ENCODE measurements at regions not wholly inside any gene's neighbourhood (a gene's known extent, or its start where the extent isn't known, plus 50 kb on each side); places are given as distances from the start of the nearest gene placed in this dataset.

DNA sequence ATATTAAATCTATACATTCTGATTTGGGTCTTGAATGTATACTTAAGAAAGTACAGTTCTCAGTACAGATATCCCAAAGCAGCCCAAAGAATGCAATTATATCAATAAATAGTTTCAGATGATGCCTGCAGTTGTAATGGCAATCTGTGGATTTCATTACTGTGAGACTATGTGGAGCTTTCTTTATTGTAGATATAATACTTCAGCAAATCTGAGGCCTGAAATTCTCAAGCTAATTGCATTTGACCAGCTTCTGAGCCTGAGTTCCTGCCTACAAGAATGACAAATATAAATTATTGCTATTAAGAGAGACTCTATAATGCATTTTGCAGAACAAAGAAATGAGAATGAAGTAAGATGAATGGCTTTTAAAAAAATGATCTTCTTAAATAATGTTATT, 320.3 kb downstream of the DKK2 start (continued):
- TF ChIP-seq, protein P1, sequence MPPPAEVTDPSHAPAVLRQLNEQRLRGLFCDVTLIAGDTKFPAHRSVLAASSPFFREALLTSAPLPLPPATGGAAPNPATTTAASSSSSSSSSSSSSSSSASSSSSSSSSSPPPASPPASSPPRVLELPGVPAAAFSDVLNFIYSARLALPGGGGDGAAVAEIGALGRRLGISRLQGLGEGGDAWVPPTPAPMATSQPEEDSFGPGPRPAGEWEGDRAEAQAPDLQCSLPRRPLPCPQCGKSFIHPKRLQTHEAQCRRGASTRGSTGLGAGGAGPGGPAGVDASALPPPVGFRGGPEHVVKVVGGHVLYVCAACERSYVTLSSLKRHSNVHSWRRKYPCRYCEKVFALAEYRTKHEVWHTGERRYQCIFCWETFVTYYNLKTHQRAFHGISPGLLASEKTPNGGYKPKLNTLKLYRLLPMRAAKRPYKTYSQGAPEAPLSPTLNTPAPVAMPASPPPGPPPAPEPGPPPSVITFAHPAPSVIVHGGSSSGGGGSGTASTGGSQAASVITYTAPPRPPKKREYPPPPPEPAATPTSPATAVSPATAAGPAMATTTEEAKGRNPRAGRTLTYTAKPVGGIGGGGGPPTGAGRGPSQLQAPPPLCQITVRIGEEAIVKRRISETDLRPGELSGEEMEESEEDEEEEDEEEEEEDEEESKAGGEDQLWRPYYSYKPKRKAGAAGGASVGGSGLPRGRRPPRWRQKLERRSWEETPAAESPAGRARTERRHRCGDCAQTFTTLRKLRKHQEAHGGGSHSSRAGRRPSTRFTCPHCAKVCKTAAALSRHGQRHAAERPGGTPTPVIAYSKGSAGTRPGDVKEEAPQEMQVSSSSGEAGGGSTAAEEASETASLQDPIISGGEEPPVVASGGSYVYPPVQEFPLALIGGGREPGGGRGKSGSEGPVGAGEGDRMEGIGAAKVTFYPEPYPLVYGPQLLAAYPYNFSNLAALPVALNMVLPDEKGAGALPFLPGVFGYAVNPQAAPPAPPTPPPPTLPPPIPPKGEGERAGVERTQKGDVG (CRISPR knock-in tag; IDR thresholded peaks at IDR 0.05): no peak
- TF ChIP-seq, protein P2, sequence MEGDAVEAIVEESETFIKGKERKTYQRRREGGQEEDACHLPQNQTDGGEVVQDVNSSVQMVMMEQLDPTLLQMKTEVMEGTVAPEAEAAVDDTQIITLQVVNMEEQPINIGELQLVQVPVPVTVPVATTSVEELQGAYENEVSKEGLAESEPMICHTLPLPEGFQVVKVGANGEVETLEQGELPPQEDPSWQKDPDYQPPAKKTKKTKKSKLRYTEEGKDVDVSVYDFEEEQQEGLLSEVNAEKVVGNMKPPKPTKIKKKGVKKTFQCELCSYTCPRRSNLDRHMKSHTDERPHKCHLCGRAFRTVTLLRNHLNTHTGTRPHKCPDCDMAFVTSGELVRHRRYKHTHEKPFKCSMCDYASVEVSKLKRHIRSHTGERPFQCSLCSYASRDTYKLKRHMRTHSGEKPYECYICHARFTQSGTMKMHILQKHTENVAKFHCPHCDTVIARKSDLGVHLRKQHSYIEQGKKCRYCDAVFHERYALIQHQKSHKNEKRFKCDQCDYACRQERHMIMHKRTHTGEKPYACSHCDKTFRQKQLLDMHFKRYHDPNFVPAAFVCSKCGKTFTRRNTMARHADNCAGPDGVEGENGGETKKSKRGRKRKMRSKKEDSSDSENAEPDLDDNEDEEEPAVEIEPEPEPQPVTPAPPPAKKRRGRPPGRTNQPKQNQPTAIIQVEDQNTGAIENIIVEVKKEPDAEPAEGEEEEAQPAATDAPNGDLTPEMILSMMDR (IDR thresholded peaks at IDR 0.05 in 2 of 3, conservative IDR thresholded peaks at IDR 0.05 in 1 of 3; ENCODE audit: control insufficient read depth in 2 of 3, extremely low read depth in 1 of 3, insufficient read depth in 1 of 3, low read depth in 3 of 3, low read length in 3 of 3): no peak
- TF ChIP-seq RAD21 (IDR thresholded peaks at IDR 0.05; ENCODE audit: insufficient read depth, low read depth, low read length): no peak
- TF ChIP-seq, protein P3, sequence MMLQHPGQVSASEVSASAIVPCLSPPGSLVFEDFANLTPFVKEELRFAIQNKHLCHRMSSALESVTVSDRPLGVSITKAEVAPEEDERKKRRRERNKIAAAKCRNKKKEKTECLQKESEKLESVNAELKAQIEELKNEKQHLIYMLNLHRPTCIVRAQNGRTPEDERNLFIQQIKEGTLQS (IDR thresholded peaks at IDR 0.05; ENCODE audit: borderline replicate concordance, extremely low read depth, low read depth, low read length): no peak
- no peak for TF ChIP-seq CBX3 (IDR thresholded peaks at IDR 0.05; ENCODE audit: borderline replicate concordance, low read depth)
- no peak for TF ChIP-seq HDGF (IDR thresholded peaks at IDR 0.05)
- TF ChIP-seq JUNB (IDR thresholded peaks at IDR 0.05): no peak
- TF ChIP-seq, protein P4, sequence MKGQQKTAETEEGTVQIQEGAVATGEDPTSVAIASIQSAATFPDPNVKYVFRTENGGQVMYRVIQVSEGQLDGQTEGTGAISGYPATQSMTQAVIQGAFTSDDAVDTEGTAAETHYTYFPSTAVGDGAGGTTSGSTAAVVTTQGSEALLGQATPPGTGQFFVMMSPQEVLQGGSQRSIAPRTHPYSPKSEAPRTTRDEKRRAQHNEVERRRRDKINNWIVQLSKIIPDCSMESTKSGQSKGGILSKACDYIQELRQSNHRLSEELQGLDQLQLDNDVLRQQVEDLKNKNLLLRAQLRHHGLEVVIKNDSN (IDR thresholded peaks at IDR 0.05; ENCODE audit: borderline replicate concordance, extremely low read length, insufficient read depth, low read depth, low read length): no peak
- TF ChIP-seq, protein P5, sequence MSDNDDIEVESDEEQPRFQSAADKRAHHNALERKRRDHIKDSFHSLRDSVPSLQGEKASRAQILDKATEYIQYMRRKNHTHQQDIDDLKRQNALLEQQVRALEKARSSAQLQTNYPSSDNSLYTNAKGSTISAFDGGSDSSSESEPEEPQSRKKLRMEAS (IDR thresholded peaks at IDR 0.05; ENCODE audit: low read depth, low read length): no peak
